SH-SY5Y (cell line): ENCODE measurements at regions not wholly inside any gene's neighbourhood (a gene's known extent, or its start where the extent isn't known, plus 50 kb on each side); places are given as distances from the start of the nearest gene placed in this dataset.

Experiments
- GATA2 ChIP-seq: IDR thresholded peaks from 2 replicates; pipeline ENCODE4 v1.6.1; 2011; ENCODE audit warnings: mild to moderate bottlenecking, low read depth, low read length
- GATA3 ChIP-seq: IDR thresholded peaks from 2 replicates; pipeline ENCODE4 v1.6.1; 2011; ENCODE audit warnings: low read depth, mild to moderate bottlenecking, low read length, moderate library complexity

- TF ChIP-seq GATA3, result no peak
- TF ChIP-seq GATA2, result no peak
These were observed 98.7 kb downstream of the VAPA start for GRCh38 chr18:10012526-10012925.
